ENCODE measurements at regions not wholly inside any gene's neighbourhood (a gene's known extent, or its start where the extent isn't known, plus 50 kb on each side); places are given as distances from the start of the nearest gene placed in this dataset.
"Not testable (repeated sequence)": the region's sequence is repeated elsewhere in the genome, so short reads cannot be mapped to it uniquely, and the experiment has no call there.

DNA sequence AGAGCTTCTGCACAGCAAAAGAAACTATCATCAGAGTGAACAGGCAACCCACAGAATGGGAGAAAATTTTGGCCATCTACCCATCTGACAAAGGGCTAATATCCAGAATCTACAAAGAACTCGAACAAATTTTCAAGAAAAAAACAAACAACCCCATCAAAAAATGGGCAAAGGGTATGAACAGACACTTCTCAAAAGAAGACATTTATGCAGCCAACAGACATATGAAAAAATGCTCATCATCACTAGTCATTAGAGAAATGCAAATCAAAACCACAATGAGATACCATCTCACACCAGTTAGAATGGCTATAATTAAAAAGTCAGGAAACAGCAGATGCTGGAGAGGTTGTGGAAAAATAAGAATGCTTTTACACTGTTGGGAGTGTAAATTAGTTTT is 340.6 kb downstream of the TFAP2B start:
- DNase-seq, result not testable (repeated sequence)

DNA sequence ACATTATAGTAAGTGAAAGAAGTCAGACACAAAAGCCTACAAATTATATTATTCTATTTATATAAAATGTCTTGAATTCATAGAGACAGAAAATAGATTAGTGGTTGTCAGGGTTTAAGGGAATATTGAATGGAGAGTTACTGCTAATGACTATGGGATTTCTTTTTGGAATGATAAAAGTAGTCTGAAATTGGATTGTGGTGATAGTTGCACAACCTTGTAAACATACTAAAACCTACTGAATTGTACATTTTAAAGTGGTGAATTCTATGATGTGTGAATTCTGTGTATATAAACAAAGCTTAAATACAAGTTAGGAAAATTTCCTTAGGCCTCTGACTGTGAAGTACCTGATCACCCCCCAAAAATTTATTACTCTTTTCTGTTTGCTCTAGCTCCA is 343.1 kb downstream of the TFAP2B start:
- DNase-seq, result no peak

DNA sequence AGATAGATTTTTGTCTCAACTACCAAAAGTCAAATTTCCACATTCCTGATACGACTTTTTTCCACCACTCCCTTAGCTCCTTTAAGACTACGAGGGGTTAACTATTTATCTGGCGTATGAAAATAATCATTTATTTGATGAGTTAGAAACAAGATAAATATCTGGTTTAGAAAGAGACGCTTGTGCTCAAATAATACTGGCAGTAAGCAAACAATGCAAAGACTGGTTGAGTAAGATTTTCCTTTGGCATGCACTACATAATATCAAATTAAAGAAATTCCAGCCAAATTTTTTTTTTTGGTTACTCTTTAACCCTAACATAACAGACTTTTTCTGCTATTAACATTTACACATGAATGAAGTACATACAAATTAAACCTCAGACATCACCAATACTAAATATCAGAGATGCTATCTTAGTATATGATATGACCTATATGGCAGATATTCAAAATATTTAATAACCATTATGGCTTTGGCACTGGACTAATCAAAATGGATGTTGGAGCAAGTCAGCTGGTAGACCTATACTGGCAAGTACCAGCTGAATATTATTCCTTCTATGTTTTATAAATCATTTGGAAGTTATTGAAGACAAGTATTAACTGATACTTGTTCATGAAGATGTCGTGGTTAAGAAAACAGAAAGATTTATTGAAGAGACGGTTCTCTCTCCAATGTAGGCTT is 345.3 kb downstream of the TFAP2B start:
- no peak for DNase-seq

DNA sequence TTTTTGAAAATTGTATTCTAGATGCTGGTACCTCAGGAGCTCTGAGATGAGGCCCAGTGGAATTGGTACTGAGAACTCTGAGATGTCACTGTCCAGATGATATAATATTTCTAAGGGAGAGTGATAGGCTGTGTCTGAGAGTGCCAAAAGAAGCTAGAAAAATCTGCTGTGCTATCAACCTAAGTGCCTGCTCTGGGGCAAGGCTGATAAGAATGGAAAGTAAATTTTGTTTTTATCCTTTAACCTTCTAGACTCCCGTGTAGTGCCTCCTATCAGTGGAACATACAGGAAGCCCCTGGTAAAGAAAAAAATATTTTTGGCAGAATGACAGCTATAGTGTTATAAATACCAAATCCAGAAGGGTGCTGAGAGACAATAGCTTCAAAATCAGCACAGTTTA is 348.2 kb downstream of the TFAP2B start:
- no peak for DNase-seq

DNA sequence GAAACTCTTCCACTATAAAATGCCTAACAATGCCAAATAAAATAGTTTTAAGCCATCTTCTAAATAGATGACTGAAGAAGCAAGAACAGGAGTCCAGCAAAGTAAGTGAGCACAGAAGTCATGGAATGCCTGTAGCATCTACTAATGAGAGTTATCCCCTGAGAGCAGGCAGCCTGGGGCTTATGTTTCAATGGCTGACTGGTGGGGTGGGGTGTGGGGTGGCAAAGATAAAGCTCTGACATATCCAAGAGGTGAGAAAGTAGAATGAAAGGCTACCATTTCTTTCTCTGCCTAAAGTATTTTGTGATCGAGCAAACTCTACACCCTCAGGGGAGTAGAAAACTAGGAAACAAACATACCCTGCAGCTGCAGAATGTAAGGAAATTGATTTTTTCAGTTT is 348.8 kb downstream of the TFAP2B start:
- no peak for DNase-seq

DNA sequence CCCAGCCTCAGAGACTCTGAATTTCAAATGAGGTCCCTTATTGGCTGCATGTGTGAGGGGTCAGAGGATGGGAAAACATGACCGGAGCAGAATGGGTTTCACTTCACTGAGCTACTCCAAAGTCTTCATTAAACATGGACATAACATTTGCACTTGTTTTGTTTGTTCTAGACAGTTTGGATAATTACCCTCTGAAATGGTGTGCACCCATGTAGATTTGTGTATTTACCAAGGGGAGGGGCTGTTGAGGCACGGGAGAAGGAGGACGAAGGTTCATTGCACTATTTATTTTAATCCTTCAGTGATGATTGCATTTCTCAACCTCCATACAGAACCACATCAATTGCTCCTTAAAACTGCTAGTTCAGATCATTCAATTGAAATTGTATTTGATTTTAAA is 364.2 kb downstream of the TFAP2B start:
- no peak for DNase-seq

DNA sequence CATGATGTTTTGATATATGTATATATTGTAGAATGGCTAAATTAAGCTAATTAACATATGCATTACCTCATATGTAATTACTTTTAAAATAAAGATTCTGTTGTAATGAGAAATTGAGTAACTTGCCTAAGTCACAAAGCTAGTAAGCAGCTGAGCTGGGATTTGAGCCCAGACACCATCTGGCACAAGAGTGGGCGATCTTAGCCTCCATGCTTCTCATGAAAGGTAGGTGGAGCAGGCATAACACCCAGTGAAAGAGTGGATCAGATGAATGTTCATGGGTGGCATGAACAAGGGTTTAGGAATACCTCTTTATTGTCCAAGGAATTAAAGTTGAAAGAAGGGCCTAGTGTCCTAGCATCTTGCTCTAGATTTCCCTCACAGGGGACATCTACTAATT is 365.4 kb downstream of the TFAP2B start:
- DNase-seq, result no peak

DNA sequence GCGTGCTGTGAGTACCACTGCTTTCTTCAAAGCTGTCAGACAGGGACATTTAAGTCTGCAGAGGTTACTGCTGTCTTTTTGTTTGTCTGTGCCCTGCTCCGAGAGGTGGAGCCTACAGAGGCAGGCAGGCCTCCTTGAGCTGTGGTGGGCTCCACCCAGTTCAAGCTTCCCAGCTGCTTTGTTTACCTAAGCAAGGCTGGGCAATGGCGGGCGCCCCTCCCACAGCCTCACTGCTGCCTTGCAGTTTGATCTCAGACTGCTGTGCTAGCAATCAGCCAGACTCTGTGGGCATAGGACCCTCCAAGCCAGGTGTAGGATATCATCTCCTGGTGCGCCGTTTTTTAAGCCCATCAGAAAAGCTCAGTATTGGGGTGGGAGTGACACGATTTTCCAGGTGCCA is 374.5 kb downstream of the TFAP2B start:
- not testable (repeated sequence) for DNase-seq

DNA sequence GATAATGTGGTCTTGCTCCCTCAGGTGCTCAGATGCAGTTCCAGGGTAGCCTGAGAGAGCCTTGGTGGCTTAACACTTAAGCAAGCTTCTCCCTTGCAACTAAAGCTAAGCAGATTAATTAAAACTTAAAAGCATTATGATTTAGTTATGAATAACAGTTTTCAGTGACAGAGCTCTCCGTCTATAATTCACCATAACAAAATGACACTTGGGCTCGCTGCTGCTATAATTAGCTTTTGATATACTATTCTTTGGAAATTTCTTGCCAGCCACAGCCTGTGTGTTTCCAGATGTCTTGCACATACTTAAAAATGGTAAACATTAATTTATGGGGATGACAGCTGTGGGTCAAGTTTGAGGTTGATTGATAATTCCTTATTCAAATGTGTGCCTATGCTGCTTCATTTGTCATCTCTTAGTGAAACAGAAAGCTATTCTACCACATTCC is 380.5 kb downstream of the TFAP2B start:
- no peak for DNase-seq

DNA sequence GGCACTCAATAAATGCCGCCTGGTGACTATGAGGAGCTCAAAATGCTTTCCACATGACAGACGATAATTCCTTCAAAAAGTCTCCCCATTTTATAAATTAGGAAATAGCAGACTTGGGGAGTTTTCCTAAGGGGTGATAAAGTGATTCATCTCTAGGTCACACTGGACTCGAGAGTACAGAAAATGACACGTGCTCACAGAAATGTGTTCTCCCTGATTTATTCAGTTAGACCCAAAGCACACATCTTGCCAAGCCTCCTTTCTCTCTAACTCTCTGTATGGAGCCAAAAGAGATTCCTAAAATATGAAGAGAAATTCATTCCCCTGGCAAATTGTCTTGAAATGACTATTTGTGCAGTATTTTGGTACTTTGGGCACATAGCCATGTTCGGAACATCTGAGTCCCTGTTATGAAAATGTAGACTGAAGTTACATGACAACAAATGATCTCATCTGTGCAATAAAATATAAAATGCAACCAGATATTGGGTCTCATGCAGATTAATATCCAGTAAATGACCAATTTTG is 381.1 kb downstream of the TFAP2B start:
- DNase-seq, result no peak

DNA sequence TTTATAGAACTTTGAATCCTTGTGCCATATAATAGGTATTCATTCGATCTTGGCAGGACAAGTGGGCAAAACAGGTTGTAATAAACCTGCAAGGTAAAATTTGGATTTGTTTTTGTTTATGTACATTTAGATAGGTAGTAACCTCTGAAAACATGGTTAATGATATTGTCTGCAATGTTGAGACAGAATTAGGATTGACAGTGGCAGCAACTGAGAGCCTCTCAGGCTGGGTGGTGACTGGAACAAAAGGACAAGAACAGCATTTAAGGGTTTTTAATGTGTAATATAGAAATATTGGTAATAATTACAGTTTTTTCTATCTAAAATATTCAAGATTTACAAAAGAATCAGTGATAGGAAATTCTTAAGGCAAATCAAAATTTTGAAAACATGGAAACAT is 382.0 kb downstream of the TFAP2B start:
- DNase-seq, result no peak

DNA sequence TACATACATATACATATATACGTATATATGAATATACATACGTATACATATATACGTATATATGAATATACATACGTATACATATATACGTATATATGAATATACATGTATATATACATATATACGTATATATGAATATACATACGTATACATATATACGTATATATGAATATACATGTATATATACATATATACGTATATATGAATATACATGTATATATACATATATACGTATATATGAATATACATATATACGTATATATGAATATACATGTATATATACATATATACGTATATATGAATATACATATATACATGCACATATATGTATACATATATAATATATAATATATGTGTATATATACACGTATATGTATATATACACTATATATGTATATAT is 384.0 kb downstream of the TFAP2B start:
- DNase-seq, result not testable (repeated sequence)

DNA sequence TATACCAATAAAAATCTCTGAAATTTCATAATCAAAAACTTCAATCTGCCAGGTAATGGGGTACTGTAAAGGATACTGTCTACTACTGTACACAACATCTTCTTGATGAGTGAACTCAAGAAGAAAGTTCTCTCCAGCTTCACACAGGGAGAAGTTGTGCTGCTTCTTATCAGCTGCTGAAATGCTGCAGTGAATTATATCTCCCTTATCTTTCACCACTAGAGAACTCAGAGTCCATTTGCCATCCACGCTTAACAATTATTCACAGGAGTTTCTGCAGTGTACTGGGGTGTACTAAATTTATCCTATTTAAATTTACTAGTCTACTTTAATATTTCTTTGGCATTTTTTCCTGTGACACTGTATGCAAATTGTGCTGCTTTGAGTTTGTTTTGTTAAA is 384.8 kb downstream of the TFAP2B start:
- no peak for DNase-seq

DNA sequence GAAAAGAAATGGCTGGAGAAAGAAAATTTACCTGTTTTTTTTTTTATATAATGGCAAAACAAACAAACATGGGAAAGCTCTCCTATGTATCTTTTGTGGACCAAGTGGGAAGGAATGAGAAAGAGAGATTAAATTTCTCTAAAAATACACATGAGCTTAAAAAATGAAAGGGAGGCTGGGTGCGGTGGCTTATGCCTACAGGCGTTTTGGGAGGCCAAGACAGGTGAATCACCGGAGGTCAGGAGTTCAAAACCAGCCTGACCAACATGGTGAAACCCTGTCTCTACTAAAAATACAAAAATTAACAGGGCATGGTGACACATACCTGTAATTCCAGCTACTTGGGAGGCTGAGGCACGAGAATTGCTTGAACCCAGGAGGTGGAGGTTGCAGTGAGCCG is 388.0 kb downstream of the TFAP2B start:
- not testable (repeated sequence) for DNase-seq

DNA sequence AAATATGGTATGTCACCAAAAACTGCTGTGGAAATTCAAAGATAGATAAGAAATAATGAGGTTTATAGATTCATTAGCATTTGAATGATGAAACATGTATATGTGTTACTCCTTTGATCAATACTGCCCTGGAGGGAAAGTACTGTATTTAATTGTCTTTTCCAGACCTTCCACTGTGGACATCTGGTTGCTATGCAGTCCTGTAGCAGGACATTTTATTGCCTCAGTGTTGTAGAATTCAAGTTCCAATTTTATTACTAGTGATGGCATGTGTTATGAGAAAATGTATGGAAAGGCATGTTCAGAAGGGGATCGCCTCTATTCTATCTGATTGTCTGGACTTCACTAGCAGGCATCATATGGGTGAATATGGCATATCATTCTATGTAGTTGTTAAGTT is 391.0 kb downstream of the TFAP2B start:
- no peak for DNase-seq

DNA sequence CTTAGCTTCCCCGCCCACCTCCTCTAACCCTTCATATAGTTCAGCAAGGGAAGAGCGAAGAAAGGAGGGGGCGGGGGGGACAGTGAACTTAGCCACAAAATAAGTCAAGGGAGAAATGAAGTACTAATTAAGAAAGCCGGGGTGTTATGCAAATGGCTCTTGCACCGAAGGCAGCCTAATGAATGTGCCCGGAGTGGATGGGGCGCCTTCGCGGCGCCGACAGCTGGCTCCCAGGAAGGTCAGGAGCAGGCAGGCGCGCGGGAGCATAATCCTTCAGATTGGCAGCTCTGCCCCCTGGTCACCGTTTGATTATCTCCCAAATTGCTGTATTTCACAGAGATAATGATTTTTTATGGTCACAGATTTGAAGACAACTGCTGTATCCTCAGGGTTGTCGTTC is 395.1 kb downstream of the TFAP2B start:
- DNase-seq, result no peak

DNA sequence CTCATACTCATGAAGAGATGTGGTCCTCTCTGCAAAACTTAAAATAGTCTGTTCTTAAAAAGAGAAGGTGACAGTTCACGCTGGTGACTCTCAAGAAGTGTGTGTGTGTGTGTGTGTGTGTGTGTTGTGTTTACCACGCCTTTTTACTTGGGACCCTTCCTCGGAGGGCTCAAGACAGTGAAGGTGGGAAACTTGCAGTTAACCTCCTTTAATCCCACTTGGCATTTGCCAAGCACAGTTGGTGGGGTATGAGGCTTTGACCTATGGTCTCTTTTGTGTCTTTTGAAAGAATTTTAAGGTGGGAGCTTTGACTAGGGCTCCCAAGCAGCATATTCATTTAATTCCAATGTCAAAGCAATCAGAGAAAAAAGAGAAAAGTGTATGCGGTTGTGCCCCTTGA is 395.8 kb downstream of the TFAP2B start:
- DNase-seq, result no peak

DNA sequence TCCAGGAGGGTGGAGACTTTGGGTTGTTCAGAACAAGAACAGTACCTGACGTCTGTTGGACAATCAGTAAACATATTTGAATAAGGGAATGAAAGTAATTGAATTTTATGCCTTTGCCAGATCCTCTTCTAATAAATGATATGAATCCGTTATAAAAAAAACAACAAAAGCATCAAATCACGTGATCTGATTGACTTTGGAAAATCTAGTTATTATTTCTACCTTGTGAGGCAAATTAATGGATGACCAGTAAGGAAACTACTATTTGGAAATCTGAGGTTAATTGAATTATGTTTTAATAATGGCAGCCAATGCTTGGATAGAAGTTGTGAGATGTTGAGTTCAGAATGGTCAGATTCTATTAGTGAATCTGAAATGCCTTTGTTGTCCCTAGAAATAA is 399.5 kb downstream of the TFAP2B start:
- DNase-seq, result no peak

DNA sequence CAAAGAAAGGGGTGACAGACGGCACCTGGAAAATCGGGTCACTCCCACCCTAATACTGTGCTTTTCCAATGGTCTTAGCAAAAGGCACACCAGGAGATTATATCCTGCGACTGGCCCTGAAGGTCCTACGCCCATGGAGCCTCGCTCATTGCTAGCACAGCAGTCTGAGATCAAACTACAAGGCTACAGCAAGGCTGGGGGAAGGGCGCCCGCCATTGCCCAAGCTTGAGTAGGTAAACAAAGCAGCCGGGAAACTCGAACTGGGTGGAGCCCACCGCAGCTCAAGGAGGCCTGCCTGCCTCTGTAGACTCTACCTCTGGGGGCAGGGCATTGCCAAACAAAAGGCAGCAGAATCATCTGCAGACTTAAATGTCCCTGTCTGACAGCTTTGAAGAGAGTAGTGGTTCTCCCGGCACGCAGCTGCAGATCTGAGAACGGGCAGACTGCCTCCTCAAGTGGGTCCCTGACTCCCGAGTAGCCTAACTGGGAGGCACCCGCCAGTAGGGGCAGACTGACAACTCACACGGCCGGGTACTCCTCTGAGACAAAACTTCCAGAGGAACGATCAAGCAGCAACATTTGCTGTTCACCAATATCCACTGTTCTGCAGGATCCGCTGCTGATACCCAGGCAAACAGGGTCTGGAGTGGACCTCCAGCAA is 406.0 kb downstream of the TFAP2B start:
- not testable (repeated sequence) for DNase-seq

DNA sequence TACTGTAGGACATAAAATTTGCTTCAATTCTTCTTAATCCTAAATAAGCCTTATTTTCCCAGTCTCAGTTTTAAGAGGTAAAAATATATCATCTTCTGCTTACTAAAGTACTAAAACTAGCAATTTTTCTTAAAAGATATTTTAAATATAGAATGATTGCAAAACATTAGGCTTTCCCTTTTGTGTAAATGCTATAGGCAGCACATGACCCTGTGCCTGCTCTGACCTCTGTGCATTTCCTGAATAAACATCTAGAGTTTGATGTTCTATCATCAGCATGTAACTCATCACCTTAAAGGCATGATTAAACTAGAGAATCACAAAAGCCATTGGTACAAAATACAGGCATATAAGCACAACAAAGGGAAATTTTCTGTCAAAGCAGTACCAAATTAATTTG is 422.7 kb downstream of the TFAP2B start:
- DNase-seq, result no peak

DNA sequence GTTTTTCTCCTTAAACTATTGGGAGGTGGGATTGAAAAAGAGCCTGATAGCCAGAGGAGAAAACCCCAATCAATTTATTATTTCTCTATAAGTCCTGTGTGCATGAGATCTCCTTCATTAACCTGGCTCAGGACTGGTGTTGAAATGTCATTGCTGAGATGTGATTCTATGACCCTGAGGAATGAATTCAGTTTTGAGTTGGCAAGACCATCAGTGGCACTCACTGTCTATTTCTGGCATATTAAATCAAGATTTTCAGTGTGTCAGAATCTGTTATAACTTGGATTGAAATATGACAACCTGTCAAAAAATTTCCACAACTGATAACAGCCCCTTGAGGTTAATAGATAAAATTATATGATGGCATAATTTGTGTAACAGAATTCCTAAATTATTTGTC is 431.1 kb downstream of the TFAP2B start:
- DNase-seq, result no peak

DNA sequence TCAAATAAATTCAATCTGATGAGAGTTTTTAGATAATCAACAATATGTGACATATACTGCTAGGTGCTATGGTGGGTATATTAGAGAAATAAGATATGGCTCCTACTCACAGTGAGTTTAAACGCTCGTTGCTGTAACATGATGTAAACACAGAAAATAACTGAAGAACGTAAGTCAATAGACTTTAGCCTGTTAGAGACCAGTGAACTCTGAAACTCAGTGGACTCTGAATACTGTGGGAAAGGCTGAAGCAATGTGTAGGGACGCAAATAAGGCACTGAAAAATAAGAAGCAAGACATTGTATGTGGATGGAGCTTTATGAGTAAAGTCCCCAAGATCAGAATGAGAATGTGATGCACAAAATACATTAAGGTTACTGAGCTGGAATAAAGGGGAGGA is 431.6 kb downstream of the TFAP2B start:
- no peak for DNase-seq

DNA sequence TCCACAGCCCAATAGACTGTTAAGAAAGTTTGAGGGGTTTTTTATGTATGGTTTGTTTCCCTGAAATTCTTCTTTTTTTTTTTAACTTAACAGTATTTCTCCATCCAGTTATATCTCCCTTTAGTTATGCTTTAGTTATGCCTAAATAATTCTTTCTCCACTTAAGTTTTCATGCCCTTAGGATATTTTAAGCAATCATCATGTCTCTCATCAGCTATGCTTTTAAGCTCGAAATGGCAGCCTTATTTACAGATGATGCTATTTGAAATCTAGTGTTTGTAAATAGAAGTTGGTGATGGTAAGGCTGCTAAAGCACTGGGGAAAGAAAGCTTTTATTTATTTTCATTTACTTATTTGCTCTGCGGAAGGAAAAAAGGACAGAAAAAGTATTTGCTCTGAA is 439.3 kb downstream of the TFAP2B start:
- DNase-seq, result no peak

DNA sequence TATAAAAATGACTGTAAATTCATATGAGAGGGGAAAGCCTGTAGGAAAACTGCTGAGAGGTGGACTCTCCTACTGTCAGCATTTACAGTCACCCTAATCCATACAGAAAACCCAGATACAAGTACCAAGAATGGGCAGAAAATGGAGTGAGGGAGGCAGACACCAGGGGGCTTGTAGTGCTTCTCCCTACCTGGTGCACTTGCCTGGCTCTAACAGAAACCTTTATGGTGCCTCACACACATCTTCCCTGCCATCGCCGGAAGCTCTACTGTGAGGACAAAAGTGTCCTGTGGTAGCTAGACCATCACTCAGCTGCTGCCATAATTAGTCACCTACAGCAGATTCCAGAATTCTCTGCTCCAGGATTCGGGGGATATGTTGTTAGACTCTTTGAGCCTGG is 441.3 kb downstream of the TFAP2B start:
- no peak for DNase-seq

DNA sequence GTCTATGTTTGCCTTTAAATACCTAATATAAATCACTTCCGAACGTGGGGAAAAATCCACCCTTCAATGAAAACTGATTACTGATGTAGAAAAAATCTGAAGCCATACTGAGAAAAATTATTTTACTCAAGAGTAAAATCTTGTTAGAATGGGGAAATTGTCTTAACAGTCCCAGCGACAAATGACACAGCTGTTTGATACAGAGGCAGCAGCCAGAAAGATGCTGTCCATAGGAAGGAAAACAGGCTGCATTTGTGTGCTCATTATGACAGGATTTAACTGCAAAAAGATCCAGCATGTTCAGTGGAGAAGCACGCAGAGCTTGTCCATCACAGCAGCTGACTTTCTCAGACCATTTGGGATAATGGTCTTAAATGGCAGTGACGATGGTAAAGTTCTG is 443.0 kb downstream of the TFAP2B start:
- DNase-seq, result no peak
